22Rv1 (cell line): ENCODE measurements at regions not wholly inside any gene's neighbourhood (a gene's known extent, or its start where the extent isn't known, plus 50 kb on each side); places are given as distances from the start of the nearest gene placed in this dataset.

Source experiments
- ZFX ChIP-seq: fragments of 450-650 bp; IDR thresholded peaks from 2 replicates; pipeline ENCODE4 v1.6.1; 2017; ENCODE audit warnings: antibody characterized with exemption, borderline replicate concordance
- TF ChIP-seq, protein P1 (sequence below): fragments of 450-650 bp; IDR thresholded peaks from 2 replicates; pipeline ENCODE4 v1.5.1; 2017; ENCODE audit warnings: mild to moderate bottlenecking

DNA sequence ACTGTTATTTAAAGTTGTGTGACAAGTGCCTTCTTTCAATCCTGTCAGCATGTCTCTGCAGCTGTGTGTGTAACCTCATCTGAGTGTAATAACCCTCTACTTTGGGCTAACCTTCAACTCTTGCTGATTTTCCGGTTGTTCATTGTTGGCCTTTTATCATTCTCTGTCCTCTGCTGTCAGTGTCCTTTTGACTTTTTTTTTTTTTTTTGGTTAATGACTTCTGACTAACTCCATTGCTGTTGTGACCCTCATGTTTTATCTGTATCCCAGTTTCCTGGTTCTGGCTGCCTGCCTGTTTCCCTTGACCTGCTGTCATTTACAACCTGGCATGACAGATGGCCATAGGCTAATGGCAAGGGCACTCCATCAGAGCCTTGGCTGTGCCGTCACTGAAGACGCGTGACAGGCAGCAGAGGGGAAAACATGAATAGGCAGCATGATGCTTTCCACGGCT lies 145.7 kb upstream of the MAN1A1 start:
- TF ChIP-seq, protein P1, sequence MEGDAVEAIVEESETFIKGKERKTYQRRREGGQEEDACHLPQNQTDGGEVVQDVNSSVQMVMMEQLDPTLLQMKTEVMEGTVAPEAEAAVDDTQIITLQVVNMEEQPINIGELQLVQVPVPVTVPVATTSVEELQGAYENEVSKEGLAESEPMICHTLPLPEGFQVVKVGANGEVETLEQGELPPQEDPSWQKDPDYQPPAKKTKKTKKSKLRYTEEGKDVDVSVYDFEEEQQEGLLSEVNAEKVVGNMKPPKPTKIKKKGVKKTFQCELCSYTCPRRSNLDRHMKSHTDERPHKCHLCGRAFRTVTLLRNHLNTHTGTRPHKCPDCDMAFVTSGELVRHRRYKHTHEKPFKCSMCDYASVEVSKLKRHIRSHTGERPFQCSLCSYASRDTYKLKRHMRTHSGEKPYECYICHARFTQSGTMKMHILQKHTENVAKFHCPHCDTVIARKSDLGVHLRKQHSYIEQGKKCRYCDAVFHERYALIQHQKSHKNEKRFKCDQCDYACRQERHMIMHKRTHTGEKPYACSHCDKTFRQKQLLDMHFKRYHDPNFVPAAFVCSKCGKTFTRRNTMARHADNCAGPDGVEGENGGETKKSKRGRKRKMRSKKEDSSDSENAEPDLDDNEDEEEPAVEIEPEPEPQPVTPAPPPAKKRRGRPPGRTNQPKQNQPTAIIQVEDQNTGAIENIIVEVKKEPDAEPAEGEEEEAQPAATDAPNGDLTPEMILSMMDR = no peak
- TF ChIP-seq ZFX = no peak
